Right kidney (tissue), 1 donor: ENCODE measurements at regions not wholly inside any gene's neighbourhood (a gene's known extent, or its start where the extent isn't known, plus 50 kb on each side); places are given as distances from the start of the nearest gene placed in this dataset.
"Not testable (repeated sequence)": the region's sequence is repeated elsewhere in the genome, so short reads cannot be mapped to it uniquely, and the experiment has no call there.

Experiments used
- DNase-seq: peaks from one replicate; pipeline ENCODE4 v3.0.0-alpha.2; 2016

GRCh38 chr12:87556985-87557384 is 472.2 kb downstream of the C12orf50 start:
- DNase-seq, result no peak

DNA sequence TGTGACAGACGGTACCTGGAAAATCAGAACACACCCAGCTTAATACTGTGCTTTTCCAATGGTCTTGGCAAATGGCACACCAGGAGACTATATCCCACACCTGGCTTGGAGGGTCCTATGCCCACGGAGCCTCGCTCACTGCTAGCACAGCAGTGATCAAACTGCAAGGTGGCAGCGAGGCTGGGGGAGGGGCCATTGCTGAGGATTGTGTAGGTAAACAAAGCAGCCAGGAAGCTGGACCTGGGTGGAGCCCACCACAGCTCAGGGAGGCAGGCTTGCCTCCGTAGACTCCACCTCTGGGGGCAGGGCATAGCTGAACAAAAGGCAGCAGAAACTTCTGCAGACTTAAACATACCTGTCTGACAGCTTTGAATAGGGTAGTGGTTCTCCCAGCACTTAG is 498.0 kb downstream of the C12orf50 start:
- DNase-seq, result not testable (repeated sequence)

GRCh38 chr12:87529413-87529812 is 499.8 kb downstream of the C12orf50 start:
- DNase-seq, result no peak

- no peak for DNase-seq
Measured at GRCh38 chr12:87520968-87521367, 508.2 kb downstream of the C12orf50 start.

GRCh38 chr12:87518481-87518880 is 510.7 kb downstream of the C12orf50 start:
- no peak for DNase-seq

DNA sequence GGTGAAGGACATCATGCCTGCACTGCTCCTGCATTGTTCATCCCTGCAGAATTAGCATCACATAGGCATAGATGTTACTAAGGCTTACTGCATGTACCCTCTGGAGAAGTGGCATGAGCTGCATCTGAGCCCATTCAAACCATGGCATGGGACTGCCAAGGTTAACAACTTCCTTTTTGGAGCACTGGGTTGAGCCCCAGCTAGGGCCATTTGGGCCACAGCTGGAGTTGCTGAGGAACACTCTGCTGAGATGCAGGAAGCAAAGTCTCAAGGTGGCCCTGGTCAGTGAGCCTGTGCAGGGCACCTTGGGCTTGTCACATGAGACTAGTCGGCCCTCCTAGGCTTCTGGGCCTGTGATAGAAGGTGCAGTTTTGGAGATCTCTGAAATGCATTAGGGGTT is 511.2 kb downstream of the C12orf50 start:
- DNase-seq, result no peak

DNA sequence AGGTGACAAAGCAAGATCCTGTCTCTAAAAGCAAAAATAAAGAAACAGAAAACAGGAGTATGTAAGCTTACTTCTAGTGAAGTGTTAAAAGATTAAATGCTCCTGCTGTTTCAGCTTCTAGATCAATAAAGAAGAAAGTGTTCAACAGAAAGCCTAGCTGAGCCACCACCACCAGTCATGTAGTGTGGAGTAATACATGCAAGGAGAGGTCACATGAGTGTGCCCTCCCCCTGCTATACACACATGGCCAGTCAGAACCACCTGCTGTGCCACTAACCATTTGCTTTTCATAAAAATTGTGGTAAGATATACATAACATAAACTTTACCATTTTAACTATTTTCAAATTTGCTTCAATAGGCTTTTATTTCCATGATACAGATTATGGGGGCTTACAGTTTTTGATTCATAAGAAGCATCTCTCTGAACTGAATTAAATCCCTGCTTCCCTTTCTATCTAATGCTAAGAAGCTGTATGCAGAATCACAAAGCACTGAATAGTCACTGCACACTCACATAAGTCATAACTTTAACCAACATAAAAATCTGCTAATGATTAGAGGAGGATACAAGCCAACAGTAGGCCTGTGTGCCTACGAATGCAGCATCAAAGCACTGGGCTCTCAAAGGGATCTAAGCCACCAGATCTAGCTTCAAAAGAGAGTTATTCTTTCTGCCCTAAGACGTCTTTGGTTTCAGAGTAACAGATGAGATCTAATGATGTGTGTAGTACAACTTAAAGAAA is 515.5 kb downstream of the C12orf50 start:
- DNase-seq, result no peak

GRCh38 chr12:87511371-87511770 is 517.8 kb downstream of the C12orf50 start:
- DNase-seq, result no peak

GRCh38 chr12:87509237-87509820 is 519.9 kb downstream of the C12orf50 start:
- no peak for DNase-seq

DNA sequence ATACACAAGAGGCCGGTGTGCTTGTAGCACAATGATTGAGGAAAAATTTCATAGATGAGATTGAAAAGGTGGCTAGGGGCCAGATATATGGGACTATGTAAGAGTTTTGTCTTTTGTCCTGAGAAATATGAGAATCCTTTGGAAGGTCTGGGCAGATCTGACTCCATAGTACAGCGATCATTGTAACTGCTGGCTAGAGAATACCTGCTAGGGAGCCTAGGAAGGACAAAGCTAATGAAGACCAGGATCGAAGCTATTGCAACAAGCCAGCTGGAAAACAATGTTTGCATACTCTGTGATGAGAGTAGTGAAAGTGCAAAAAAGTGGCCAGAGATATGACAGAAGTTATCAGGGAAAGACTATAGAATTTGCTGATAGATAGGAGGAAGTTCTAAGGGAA is 537.6 kb downstream of the C12orf50 start:
- no peak for DNase-seq

DNA sequence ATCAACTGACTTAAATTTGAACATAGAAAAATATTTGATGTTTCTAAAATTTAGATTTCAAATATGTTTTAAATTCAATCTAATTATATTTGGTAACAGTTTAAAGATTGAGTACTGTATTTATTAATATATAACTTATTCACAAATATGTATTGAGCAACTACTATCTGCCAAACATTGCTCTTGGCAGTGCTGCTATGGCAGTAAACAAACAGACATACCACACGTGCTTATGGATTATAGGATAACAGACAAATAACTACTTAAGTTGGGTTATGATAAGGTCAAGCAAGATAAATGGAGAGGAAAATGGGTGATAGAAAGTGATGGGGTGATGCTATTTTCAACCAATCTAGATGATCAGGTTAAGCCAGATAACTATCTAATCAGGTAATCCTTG is 538.1 kb downstream of the C12orf50 start:
- no peak for DNase-seq

GRCh38 chr12:87469295-87469694 is 559.9 kb downstream of the C12orf50 start:
- no peak for DNase-seq

DNA sequence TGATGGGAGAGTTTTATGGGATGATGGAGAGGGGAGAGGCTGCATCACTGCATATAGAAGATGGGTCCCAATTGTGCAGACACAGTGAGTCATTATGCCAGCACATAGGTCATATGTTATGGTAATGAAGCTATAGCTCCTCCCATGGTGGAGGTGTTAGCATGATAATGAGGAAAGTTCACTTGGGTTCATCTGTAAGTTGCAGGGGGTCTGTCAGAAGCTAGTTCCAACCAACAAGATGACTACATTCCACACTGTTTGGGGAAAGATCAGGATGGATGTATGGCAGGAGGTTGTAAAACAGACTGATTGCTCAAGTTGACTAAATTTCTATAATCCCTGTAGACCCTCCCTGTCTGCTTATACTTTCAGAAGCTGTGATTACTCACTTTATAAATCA is 561.3 kb downstream of the C12orf50 start:
- no peak for DNase-seq

DNA sequence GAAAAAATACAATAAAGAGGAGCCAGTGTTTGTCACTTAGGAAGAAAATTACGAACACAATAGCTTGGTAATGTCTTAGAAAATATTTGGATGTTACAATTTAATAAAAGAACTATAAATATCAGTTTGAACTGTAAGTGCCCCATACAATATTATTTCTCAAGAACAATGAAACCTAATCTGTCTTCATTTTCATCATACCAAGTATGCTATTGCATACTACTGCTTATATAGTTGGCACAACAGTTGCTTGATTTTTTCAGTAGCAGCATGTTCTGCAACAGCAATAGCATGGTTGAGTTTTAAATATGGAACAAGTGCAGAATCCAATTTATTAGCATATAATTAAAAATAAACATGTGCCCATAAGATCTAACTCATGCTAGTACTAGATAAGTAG is 564.6 kb downstream of the C12orf50 start:
- no peak for DNase-seq

GRCh38 chr12:87444039-87444438 is 585.2 kb downstream of the C12orf50 start:
- no peak for DNase-seq

GRCh38 chr12:87441511-87441910 is 587.7 kb downstream of the C12orf50 start:
- no peak for DNase-seq

DNA sequence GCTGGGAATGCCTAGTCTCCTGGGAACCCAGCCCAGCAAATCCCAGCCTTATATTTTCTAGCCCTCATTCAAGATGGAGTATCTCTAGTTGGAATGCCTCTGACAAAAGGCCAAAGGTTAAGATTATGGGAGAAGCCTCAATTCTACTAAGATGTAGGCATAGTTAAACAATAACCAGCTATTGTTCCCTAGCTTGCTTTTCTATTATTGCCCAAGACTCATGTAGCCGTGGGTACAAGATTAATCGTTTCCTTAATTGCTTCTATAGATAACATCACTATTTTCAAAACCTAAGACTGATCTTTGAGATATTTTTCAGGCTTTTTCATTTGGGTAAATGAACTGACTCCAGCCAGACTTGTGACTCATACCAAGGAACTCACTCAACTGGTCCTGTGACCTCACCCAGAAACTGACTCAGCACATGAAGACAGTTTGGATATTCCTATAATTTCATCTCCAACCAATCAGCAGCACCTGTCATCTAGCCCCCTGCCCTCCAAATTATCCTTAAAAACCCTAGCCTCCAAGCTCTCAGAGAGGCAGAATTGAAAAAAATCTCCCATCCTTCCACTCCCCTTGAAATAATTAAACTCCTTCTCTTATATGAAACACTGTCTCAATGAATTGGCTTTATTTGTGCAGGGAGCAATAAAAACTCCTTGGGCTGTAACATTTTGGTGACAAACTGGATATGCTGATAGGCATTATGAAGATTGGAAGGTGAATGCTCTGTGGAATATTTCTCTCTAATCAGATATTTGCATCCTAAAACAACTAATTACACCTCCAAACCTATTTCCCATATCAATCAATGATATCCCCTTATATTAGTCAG is 589.0 kb downstream of the C12orf50 start:
- DNase-seq, result peak; percentile 5

DNA sequence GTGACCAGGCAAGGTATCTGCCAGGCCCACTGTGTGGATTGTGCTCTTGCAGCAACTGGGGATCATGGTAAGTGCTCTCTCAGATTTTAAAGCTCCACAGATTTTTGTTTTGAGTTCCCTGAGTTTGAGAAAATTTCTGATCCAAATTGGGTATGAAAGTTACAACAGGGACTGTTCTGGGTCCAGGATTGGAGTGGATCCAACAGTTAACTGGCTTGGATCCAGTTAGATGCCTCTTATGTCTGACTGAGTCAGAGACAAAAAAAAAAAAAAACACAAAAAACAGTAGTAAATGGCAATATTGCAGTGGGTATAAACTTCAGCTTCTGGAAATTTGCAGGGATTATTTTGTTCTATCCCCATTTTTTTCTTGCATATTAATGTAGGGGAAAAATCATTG is 598.8 kb downstream of the C12orf50 start:
- no peak for DNase-seq

GRCh38 chr12:87428701-87429277 is 600.4 kb downstream of the C12orf50 start:
- no peak for DNase-seq

- no peak for DNase-seq
Measured at GRCh38 chr12:87427770-87428169, 601.4 kb downstream of the C12orf50 start.

DNA sequence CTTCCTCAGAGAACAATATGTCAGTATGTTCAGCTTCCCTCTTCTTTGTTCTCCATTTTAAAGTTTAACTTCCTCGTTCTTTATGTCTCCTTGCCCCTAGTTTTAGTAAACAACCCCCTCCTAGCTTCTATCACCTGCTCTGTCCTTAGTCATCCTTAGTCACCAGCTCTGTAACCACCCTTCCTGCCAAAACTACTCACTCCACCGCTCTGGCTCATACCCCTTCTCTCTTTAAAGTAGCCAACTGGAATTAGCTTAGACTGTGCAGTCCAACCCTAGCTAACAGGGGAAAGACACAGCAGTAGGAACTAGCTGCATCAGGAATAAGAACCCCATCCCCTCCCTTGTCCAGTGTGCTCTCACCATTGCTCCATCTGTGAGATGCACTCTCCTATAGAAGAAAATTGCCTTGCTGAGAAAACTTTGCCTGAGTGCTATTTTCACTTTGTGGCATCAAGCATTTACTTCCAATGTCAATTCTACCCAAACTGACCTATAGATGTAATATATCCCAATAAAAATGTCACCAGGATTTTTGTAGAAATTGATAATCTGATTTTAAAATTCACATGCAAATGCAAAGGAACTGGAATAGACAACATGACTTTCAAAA is 603.2 kb downstream of the C12orf50 start:
- DNase-seq, result no peak

GRCh38 chr12:87421233-87421632 is 608.0 kb downstream of the C12orf50 start:
- not testable (repeated sequence) for DNase-seq

- no peak for DNase-seq
Measured at GRCh38 chr12:87413784-87414183, 615.4 kb downstream of the C12orf50 start.
